H1 (cell line): ENCODE measurements at regions not wholly inside any gene's neighbourhood (a gene's known extent, or its start where the extent isn't known, plus 50 kb on each side); places are given as distances from the start of the nearest gene placed in this dataset.

Experiments
- CBX8 ChIP-seq: fragments of 300-800, 300-1000 bp; sonication (generic); IDR thresholded peaks from 2 replicates; pipeline ENCODE4 v1.7.1; 2016; ENCODE audit warnings: low read depth, low read length, borderline replicate concordance
- CEBPB ChIP-seq: IDR thresholded peaks from 2 replicates; pipeline ENCODE4 v1.6.1; 2012; ENCODE audit warnings: low read depth, low read length
- CTBP2 ChIP-seq: IDR thresholded peaks from 2 replicates; pipeline ENCODE4 v1.7.0; 2011; ENCODE audit warnings: borderline replicate concordance, mild to moderate bottlenecking, moderate library complexity, mixed read lengths, low read length; ENCODE audit not compliant: insufficient read depth, insufficient read length
- E2F6 ChIP-seq: IDR thresholded peaks from 2 replicates; pipeline ENCODE4 v1.6.1; 2012; ENCODE audit warnings: inconsistent platforms
- EGR1 ChIP-seq: IDR thresholded peaks from 2 replicates; pipeline ENCODE4 v1.6.1; 2011; ENCODE audit warnings: low read depth, low read length, borderline replicate concordance
- JUN ChIP-seq: IDR thresholded peaks from 2 replicates; pipeline ENCODE4 v1.6.1; 2011; ENCODE audit warnings: low read depth, mild to moderate bottlenecking, improper control_type of control experiment, low read length
- JUND ChIP-seq: IDR thresholded peaks from 2 replicates; pipeline ENCODE4 v1.6.1; 2011; ENCODE audit warnings: mild to moderate bottlenecking, improper control_type of control experiment, low read length
- MAX ChIP-seq: IDR thresholded peaks from 2 replicates; pipeline ENCODE4 v1.6.1; 2012; ENCODE audit warnings: inconsistent platforms
- RNF2 ChIP-seq: fragments of 200-900, 300-1000 bp; sonication (generic); IDR thresholded peaks from 2 replicates; pipeline ENCODE4 v1.7.1; 2016; ENCODE audit warnings: borderline replicate concordance, low read depth, mild to moderate bottlenecking, antibody characterized with exemption, low read length; ENCODE audit not compliant: poor library complexity, severe bottlenecking; ENCODE audit errors: missing control alignments
- TEAD4 ChIP-seq: IDR thresholded peaks from 2 replicates; pipeline ENCODE4 v1.6.1; 2012; ENCODE audit warnings: low read depth, low read length, inconsistent platforms, mixed read lengths
- USF2 ChIP-seq: IDR thresholded peaks from 2 replicates; pipeline ENCODE4 v1.6.1; 2011; ENCODE audit warnings: low read length, improper control_type of control experiment
- YY1 ChIP-seq: IDR thresholded peaks from 2 replicates; pipeline ENCODE4 v1.6.1; 2011; ENCODE audit warnings: low read depth, mild to moderate bottlenecking, low read length
- TF ChIP-seq, protein P1 (sequence below): IDR thresholded peaks from 2 replicates; pipeline ENCODE4 v1.6.1; 2012; ENCODE audit warnings: low read length, inconsistent platforms

GRCh38 chr10:95133016-95133752, 60.9 kb upstream of the ACSM6 start (continued):
- TF ChIP-seq E2F6 (peak; percentile 91), EGR1 (no peak), JUND (no peak), USF2 (peak; percentile 73; the same call in 1 of the 2 replicates), TEAD4 (peak; percentile 76), CBX8 (no peak), CEBPB (no peak), JUN (no peak), CTBP2 (no peak), MAX (peak; percentile 99), YY1 (0 out of 2 replicates have a peak, but pooled peaks have one; percentile 47), RNF2 (no peak)
- TF ChIP-seq, protein P1, sequence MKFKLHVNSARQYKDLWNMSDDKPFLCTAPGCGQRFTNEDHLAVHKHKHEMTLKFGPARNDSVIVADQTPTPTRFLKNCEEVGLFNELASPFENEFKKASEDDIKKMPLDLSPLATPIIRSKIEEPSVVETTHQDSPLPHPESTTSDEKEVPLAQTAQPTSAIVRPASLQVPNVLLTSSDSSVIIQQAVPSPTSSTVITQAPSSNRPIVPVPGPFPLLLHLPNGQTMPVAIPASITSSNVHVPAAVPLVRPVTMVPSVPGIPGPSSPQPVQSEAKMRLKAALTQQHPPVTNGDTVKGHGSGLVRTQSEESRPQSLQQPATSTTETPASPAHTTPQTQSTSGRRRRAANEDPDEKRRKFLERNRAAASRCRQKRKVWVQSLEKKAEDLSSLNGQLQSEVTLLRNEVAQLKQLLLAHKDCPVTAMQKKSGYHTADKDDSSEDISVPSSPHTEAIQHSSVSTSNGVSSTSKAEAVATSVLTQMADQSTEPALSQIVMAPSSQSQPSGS, result 0 out of 2 replicates have a peak, but pooled peaks have one; percentile 26
- TF ChIP-seq, all 59 proteins: peak for 9
